Panc1 (cell line): ENCODE measurements at regions not wholly inside any gene's neighbourhood (a gene's known extent, or its start where the extent isn't known, plus 50 kb on each side); places are given as distances from the start of the nearest gene placed in this dataset.

Experiments
- ATAC-seq: fragments of 200-7000 bp; cut with Tn5 transposase; 2 replicates; pipeline ENCODE4 v1.9.1; 2020; ENCODE audit warnings: mild to moderate bottlenecking, moderate library complexity
- BruUV-seq: library from RNA; stranded (reverse); fragments of 400-500 nt; replicated peaks from 2 replicates; lab custom pipeline; 2021; lab: Mats Ljungman, UMichigan
- CTCF ChIA-PET: fragments of 300-600 bp; sonication (Branson Sonifier 250); formaldehyde crosslinking; loops from one replicate; lab custom pipeline; 2022; ENCODE audit warnings: antibody characterized with exemption; lab: Charles Lee
- POLR2A ChIA-PET: fragments of 300-600 bp; sonication (Branson Sonifier 250); formaldehyde crosslinking; loops from one replicate; lab custom pipeline; 2022; ENCODE audit warnings: antibody characterized with exemption; lab: Charles Lee
- DNase-seq: peaks from one replicate; pipeline ENCODE4 v3.0.0-alpha.2; 2010; ENCODE audit warnings: low read depth, low spot score
- H3K27ac ChIP-seq: 2 replicates; pipeline ENCODE4 v1.5.1; 2011; ENCODE audit warnings: mild to moderate bottlenecking, low read length, inconsistent platforms
- H3K27me3 ChIP-seq: fragments of 200-500 bp; sonication (Bioruptor generic); 2 replicates; pipeline ENCODE4 v1.6.0; 2014; ENCODE audit warnings: low read length, inconsistent platforms; ENCODE audit not compliant: control insufficient read depth, insufficient read depth
- H3K36me3 ChIP-seq: fragments of 200-500 bp; sonication (Bioruptor generic); 2 replicates; pipeline ENCODE4 v1.5.1; 2014; ENCODE audit warnings: inconsistent platforms, mild to moderate bottlenecking, low read length, moderate library complexity; ENCODE audit not compliant: control insufficient read depth, insufficient read depth
- H3K4me1 ChIP-seq: 2 replicates; pipeline ENCODE4 v1.5.1; 2011; ENCODE audit warnings: inconsistent platforms, mild to moderate bottlenecking, low read length, moderate library complexity; ENCODE audit not compliant: control insufficient read depth, insufficient read depth
- H3K4me3 ChIP-seq, 2 experiments: 2 replicates each; pipeline ENCODE4 v1.5.1; 2011 to 2012; ENCODE audit warnings: low read depth in 2 of 2, low read length in 2 of 2, mild to moderate bottlenecking in 2 of 2, inconsistent platforms in 1 of 2, moderate library complexity in 1 of 2
- H3K9me3 ChIP-seq: fragments of 200-500 bp; sonication (Bioruptor generic); 2 replicates; pipeline ENCODE4 v1.5.1; 2014; ENCODE audit warnings: low read depth, mild to moderate bottlenecking, inconsistent platforms, low read length, moderate library complexity; ENCODE audit not compliant: control insufficient read depth, insufficient read depth
- POLR2AphosphoS5 ChIP-seq: IDR thresholded peaks from 2 replicates; pipeline ENCODE4 v1.6.1; 2012; ENCODE audit warnings: mild to moderate bottlenecking, low read depth, low read length, moderate library complexity
- REST ChIP-seq, 2 experiments: IDR thresholded peaks; 2 replicates each; pipeline ENCODE4 v1.6.1; 2011 to 2012; ENCODE audit warnings: low read depth in 2 of 2, control low read depth in 1 of 2, low read length in 1 of 2, mild to moderate bottlenecking in 1 of 2, moderate library complexity in 1 of 2; ENCODE audit not compliant: insufficient read depth in 1 of 2
- SIN3A ChIP-seq: IDR thresholded peaks from 2 replicates; pipeline ENCODE4 v1.6.1; 2012; ENCODE audit warnings: low read depth, mild to moderate bottlenecking, low read length, moderate library complexity, borderline replicate concordance; ENCODE audit not compliant: insufficient read depth
- TCF7L2 ChIP-seq: IDR thresholded peaks from 2 replicates; pipeline ENCODE4 v1.6.1; 2011; ENCODE audit warnings: mild to moderate bottlenecking, low read depth, low read length, inconsistent platforms
- in situ Hi-C: cut with HindIII; loops from 2 replicates; pipeline ENCODE4 v1.10.0; 2016; ENCODE audit warnings: low sequenced_read_pairs, low pct_unique_long_range_greater_than_20kb
- intact Hi-C: fragments of 100-400 bp; cut with micrococcal nuclease; formaldehyde crosslinking; loops from one replicate; pipeline ENCODE4 v1.10.0; 2022; ENCODE audit not compliant: unreplicated experiment
- TF ChIP-seq, protein P1 (sequence below): fragments of 450-650 bp; IDR thresholded peaks from 2 replicates; pipeline ENCODE4 v1.5.1; 2017; ENCODE audit warnings: mild to moderate bottlenecking

DNA sequence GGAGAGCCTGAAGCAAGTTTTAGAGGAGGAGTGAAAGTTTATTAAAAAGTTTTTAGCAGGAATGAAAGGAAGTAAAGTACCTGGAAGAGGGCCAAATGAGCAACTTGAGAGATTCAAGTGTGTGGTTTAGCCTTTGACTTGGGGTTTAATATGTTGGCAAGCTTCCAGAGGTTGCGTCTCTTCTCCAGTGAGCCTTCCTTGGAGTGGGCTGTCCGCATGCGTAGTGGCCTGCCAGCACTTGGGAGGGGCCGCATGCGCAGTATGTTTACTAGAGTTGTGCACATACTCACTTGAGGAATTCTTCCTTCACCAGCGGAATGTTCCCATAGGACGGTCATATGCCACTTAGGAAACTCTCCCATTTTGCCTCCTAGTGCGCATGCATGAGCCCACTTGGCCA lies 235.2 kb downstream of the ALDH8A1 start:
- Histone ChIP-seq H3K9me3 (no peaks in the 10 kb centered on the region), H3K4me3 (no peak overlapping the region), H3K36me3 (no peaks in the 10 kb centered on the region), H3K27ac (no peak overlapping the region), H3K4me1 (no peaks in the 10 kb centered on the region), H3K27me3 (no peaks in the 10 kb centered on the region)
- CTCF ChIA-PET, result no interaction called here
- ATAC-seq (no peak), DNase-seq (no peak)
- BruUV-seq, result no TSS peak
- POLR2A ChIA-PET, result no interaction called here
- intact Hi-C loops, result no loop called here
- TF ChIP-seq, protein P1, sequence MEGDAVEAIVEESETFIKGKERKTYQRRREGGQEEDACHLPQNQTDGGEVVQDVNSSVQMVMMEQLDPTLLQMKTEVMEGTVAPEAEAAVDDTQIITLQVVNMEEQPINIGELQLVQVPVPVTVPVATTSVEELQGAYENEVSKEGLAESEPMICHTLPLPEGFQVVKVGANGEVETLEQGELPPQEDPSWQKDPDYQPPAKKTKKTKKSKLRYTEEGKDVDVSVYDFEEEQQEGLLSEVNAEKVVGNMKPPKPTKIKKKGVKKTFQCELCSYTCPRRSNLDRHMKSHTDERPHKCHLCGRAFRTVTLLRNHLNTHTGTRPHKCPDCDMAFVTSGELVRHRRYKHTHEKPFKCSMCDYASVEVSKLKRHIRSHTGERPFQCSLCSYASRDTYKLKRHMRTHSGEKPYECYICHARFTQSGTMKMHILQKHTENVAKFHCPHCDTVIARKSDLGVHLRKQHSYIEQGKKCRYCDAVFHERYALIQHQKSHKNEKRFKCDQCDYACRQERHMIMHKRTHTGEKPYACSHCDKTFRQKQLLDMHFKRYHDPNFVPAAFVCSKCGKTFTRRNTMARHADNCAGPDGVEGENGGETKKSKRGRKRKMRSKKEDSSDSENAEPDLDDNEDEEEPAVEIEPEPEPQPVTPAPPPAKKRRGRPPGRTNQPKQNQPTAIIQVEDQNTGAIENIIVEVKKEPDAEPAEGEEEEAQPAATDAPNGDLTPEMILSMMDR, result no peak
- TF ChIP-seq TCF7L2 (no peak), SIN3A (no peak), REST (IDR thresholded peaks at IDR 0.05; ENCODE audit: insufficient read depth in 1 of 2, low read depth in 2 of 2, low read length in 1 of 2) (no peak), POLR2AphosphoS5 (no peak)
- in situ Hi-C loops, result no loop called here

- intact Hi-C loops, result no loop called here
These were observed 235.8 kb downstream of the ALDH8A1 start for GRCh38 chr6:134714113-134714512.

More at GRCh38 chr6:134714113-134714512, 235.8 kb downstream of the ALDH8A1 start:
- H3K27me3 ChIP-seq, result no peaks in the 10 kb centered on the region
- no peaks in the 10 kb centered on the region for H3K36me3 ChIP-seq
- POLR2A ChIA-PET, result no interaction called here
- no peaks in the 10 kb centered on the region for H3K9me3 ChIP-seq
- H3K27ac ChIP-seq, result no peak overlapping the region
- CTCF ChIA-PET, result no interaction called here
- TF ChIP-seq SIN3A (no peak), REST (IDR thresholded peaks at IDR 0.05; ENCODE audit: insufficient read depth in 1 of 2, low read depth in 2 of 2, low read length in 1 of 2) (no peak), TCF7L2 (no peak), POLR2AphosphoS5 (no peak)
- TF ChIP-seq, protein P1, result no peak
- no peak for ATAC-seq
- no peaks in the 10 kb centered on the region for H3K4me1 ChIP-seq
- H3K4me3 ChIP-seq, result no peak overlapping the region
- in situ Hi-C loops, result no loop called here
- BruUV-seq, result no TSS peak
- no peak for DNase-seq
